ENCODE measurements at regions not wholly inside any gene's neighbourhood (a gene's known extent, or its start where the extent isn't known, plus 50 kb on each side); places are given as distances from the start of the nearest gene placed in this dataset.

DNA sequence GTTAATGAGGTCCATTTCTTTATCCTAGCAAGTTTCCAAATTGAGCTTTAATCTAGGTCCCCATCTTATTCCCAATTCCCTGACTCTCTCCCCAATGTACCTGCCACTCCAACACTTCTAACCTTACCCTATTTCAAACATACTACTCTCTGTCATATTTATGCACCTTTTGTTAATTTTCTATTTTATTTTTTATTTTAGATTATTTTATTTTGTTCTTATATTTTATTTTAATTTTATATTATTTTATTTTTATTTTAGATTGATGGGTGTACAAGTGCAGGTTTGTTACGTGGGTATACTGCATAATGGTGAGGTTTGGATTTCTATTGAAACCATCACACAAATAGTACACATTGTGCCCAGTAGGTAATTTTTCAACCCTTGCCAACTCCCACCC is 333.9 kb upstream of the ERCC4 start:
- Histone ChIP-seq H3K27ac (no peak overlapping the region), H3K36me3 (no peaks in the 10 kb centered on the region), H3K27me3 (no peaks in the 10 kb centered on the region), H3K4me1 (no peaks in the 10 kb centered on the region), H3K4me3 (no peak overlapping the region), H3K9me3 (no peaks in the 10 kb centered on the region)
- TF ChIP-seq, protein P1, sequence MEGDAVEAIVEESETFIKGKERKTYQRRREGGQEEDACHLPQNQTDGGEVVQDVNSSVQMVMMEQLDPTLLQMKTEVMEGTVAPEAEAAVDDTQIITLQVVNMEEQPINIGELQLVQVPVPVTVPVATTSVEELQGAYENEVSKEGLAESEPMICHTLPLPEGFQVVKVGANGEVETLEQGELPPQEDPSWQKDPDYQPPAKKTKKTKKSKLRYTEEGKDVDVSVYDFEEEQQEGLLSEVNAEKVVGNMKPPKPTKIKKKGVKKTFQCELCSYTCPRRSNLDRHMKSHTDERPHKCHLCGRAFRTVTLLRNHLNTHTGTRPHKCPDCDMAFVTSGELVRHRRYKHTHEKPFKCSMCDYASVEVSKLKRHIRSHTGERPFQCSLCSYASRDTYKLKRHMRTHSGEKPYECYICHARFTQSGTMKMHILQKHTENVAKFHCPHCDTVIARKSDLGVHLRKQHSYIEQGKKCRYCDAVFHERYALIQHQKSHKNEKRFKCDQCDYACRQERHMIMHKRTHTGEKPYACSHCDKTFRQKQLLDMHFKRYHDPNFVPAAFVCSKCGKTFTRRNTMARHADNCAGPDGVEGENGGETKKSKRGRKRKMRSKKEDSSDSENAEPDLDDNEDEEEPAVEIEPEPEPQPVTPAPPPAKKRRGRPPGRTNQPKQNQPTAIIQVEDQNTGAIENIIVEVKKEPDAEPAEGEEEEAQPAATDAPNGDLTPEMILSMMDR (IDR thresholded peaks at IDR 0.05): no peak
- DNase-seq (ENCODE audit: low spot score in 2 of 2): no peak
- intact Hi-C loops (cut with DNase I): no loop called here

DNA sequence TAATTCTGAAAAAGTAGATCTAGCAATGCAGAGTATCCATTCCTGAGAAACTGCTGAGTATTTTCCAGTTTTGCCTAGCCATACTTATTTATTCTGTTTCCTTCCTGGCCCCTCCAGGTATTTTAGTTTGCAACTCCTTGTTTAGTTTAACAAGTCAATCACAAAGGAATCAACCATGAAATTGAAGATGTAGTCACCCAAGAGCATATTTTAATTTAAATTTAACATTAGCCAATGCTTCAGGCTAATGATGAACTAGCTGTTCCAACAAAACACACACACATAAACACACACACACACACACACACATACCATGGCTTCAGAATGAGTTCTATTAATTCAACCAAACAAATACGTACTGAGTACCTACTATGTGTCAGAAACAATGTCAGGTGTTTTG is 332.8 kb upstream of the ERCC4 start:
- TF ChIP-seq, protein P1 (IDR thresholded peaks at IDR 0.05): no peak
- DNase-seq (ENCODE audit: low spot score in 2 of 2): no peak
- H3K27me3 ChIP-seq: no peaks in the 10 kb centered on the region
- H3K36me3 ChIP-seq: no peaks in the 10 kb centered on the region
- H3K4me3 ChIP-seq: no peak overlapping the region
- no peaks in the 10 kb centered on the region for H3K9me3 ChIP-seq
- H3K27ac ChIP-seq: no peak overlapping the region
- intact Hi-C loops (cut with DNase I): no loop called here
- H3K4me1 ChIP-seq: no peaks in the 10 kb centered on the region

DNA sequence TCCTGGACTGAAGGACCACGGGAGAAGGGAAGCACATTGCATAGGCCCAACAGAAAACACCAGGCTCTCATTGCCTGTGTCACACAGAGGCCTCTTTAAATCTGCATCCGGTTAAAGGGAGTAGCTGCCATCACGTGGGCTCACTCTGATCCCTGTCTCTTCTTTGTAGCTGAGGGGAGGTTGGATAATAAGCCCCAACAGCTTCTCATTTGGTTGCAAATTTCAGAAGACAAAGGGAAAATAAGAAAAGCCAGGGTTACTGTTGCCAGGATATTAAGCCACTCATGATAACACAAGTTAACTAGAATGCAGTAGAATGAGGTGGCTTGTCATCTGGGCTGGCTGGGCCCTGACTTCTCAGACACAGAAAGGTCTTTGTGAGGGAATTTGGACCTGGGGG is 325.1 kb upstream of the ERCC4 start:
- no peak for DNase-seq (ENCODE audit: low spot score in 2 of 2)
- Histone ChIP-seq H3K27ac (no peak overlapping the region), H3K4me3 (no peak overlapping the region), H3K9me3 (no peaks in the 10 kb centered on the region), H3K27me3 (no peaks in the 10 kb centered on the region), H3K4me1 (no peaks in the 10 kb centered on the region), H3K36me3 (no peaks in the 10 kb centered on the region)
- TF ChIP-seq, protein P1 (IDR thresholded peaks at IDR 0.05): no peak
- intact Hi-C loops (cut with DNase I): no loop called here

DNA sequence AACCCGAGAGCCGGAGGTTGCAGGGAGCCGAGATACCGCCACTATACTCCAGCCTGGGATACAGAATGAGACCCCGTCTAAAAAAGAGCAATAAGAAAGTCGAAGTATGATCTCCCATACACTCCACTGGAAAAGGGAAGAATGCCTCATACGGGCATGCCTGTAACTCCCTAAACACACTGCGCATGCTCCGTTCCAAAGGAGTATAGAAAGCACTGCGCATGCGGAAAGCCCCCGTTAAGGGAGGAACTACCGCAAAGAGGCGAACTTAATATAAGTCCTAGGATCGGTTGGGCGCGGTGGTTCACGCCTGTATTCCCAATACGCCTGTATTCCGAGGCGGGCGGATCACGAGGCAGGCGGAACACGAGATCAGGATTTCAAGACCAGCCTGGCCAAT is 313.1 kb upstream of the ERCC4 start:
- no peaks in the 10 kb centered on the region for H3K9me3 ChIP-seq
- TF ChIP-seq, protein P1 (IDR thresholded peaks at IDR 0.05): no peak
- H3K4me3 ChIP-seq: no peak overlapping the region
- intact Hi-C loops (cut with DNase I): no loop called here
- H3K27me3 ChIP-seq: no peaks in the 10 kb centered on the region
- no peaks in the 10 kb centered on the region for H3K4me1 ChIP-seq
- no peaks in the 10 kb centered on the region for H3K36me3 ChIP-seq
- no peak overlapping the region for H3K27ac ChIP-seq
- no peak for DNase-seq (ENCODE audit: low spot score in 2 of 2)

DNA sequence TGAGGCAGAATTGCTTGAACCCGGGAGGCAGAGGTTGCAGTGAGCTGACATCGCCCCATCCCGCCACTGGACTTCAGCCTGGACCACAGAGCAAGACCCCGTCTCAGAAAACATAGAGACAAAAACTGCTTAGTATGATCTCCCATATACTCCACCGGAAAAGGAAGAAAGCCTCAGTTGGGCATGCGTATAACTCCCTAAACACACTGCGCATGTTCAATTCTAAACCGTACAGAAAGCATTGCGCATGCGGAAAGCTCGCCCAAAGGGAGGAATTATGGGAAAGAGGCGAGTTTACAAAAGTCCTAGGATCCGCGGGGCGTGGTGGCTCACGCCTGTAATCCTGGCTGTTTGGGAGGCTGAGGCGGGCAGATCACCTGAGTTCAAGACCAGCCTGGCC is 312.7 kb upstream of the ERCC4 start:
- no peak for DNase-seq (ENCODE audit: low spot score in 2 of 2)
- no peak overlapping the region for H3K27ac ChIP-seq
- no peaks in the 10 kb centered on the region for H3K27me3 ChIP-seq
- TF ChIP-seq, protein P1 (IDR thresholded peaks at IDR 0.05): no peak
- H3K4me1 ChIP-seq: no peaks in the 10 kb centered on the region
- H3K36me3 ChIP-seq: no peaks in the 10 kb centered on the region
- intact Hi-C loops (cut with DNase I): no loop called here
- H3K4me3 ChIP-seq: no peak overlapping the region
- no peaks in the 10 kb centered on the region for H3K9me3 ChIP-seq

DNA sequence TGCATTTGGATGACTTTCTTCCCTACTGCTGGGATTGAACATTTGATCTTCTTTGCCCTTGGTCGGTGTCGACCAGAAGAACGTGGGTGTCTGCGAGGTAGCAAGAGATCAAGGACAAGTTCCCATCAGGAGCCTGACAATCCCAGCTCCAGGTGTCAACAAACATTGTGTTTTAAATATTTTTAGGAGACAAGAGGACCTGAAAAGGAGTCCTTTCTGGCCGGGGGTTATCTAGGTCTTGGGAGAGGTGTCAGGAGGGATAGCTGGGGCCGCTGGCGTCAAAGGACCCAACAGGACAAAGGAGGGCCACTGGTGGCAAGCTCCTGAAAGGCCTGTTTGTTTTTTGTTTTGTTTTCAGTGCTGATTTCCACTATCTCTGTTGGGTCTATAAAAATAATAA is 308.4 kb upstream of the ERCC4 start:
- intact Hi-C loops (cut with DNase I): no loop called here

More for the DNA sequence above, 308.4 kb upstream of the ERCC4 start:
- TF ChIP-seq, protein P1 (IDR thresholded peaks at IDR 0.05): no peak
- Histone ChIP-seq H3K9me3 (no peaks in the 10 kb centered on the region), H3K27ac (no peak overlapping the region), H3K4me3 (no peak overlapping the region), H3K36me3 (no peaks in the 10 kb centered on the region), H3K4me1 (no peaks in the 10 kb centered on the region), H3K27me3 (no peaks in the 10 kb centered on the region)
- no peak for DNase-seq (ENCODE audit: low spot score in 2 of 2)

Data from ascending aorta (tissue), 2 donors.